CD14-positive monocyte (primary cell): ENCODE measurements at regions not wholly inside any gene's neighbourhood (a gene's known extent, or its start where the extent isn't known, plus 50 kb on each side); places are given as distances from the start of the nearest gene placed in this dataset.

Experiments
- DNase-seq, 3 donors: peaks; one replicate each; pipeline ENCODE4 v3.0.0-alpha.2; 2011 to 2022
- H2AFZ ChIP-seq: 2 replicates; pipeline ENCODE4 v1.6.0; 2012; ENCODE audit warnings: mild to moderate bottlenecking, low read depth, low read length, inconsistent platforms; ENCODE audit not compliant: insufficient read depth, poor library complexity, severe bottlenecking
- H3K27ac ChIP-seq, 2 donors: 1 replicate in 1 of 2; 2 replicates in 1 of 2; pipeline ENCODE4 v1.5.1; 2012 to 2013; ENCODE audit warnings: low read length in 2 of 2, control low read depth in 1 of 2, inconsistent platforms in 1 of 2, low read depth in 1 of 2, mild to moderate bottlenecking in 1 of 2
- H3K27me3 ChIP-seq, 2 donors: one replicate each; pipeline versions ENCODE4 v1.6.0 to v1.6.1; 2011 to 2013; ENCODE audit warnings: low read length in 2 of 2; ENCODE audit not compliant: control insufficient read depth in 2 of 2, insufficient read depth in 2 of 2
- H3K36me3 ChIP-seq, 2 donors: replicated peaks in 1 of 2; 1 replicate in 1 of 2; 2 replicates in 1 of 2; pipeline versions ENCODE4 v1.5.1 to v1.6.1; 2012 to 2013; ENCODE audit warnings: low read length in 2 of 2, control low read depth in 1 of 2, inconsistent platforms in 1 of 2, mild to moderate bottlenecking in 1 of 2; ENCODE audit not compliant: insufficient read depth in 2 of 2, control insufficient read depth in 1 of 2
- H3K4me1 ChIP-seq, 2 donors: 1 replicate in 1 of 2; 2 replicates in 1 of 2; pipeline versions ENCODE4 v1.5.1 to v1.6.1; 2012 to 2013; ENCODE audit warnings: low read length in 2 of 2, control low read depth in 1 of 2, inconsistent platforms in 1 of 2, mild to moderate bottlenecking in 1 of 2, moderate library complexity in 1 of 2; ENCODE audit not compliant: insufficient read depth in 2 of 2, control insufficient read depth in 1 of 2
- H3K4me2 ChIP-seq: replicated peaks from 2 replicates; pipeline ENCODE3; 2012; ENCODE audit warnings: low read length, moderate library complexity, mild to moderate bottlenecking; ENCODE audit not compliant: poor library complexity, severe bottlenecking; ENCODE audit errors: extremely low read depth
- H3K4me3 ChIP-seq, 3 experiments: fragments of 200-600 bp in 1 of 3; sonication (generic) in 1 of 3; replicated peaks in 1 of 3; 1 replicate in 2 of 3; 2 replicates in 1 of 3; pipeline ENCODE4 v1.5.1; 2011 to 2013; ENCODE audit warnings: low read length in 3 of 3, mild to moderate bottlenecking in 3 of 3, control low read depth in 2 of 3, low read depth in 2 of 3, inconsistent platforms in 1 of 3, moderate library complexity in 1 of 3
- H3K79me2 ChIP-seq: 2 replicates; pipeline ENCODE4 v1.6.0; 2012; ENCODE audit warnings: mild to moderate bottlenecking, control low read depth, inconsistent platforms, low read length, moderate library complexity; ENCODE audit not compliant: insufficient read depth
- H3K9ac ChIP-seq: 2 replicates; pipeline ENCODE4 v1.6.0; 2017; ENCODE audit warnings: low read length, mild to moderate bottlenecking; ENCODE audit not compliant: insufficient read depth, poor library complexity, severe bottlenecking
- H3K9me3 ChIP-seq, 2 donors: replicated peaks in 1 of 2; 1 replicate in 1 of 2; 2 replicates in 1 of 2; pipeline versions ENCODE4 v1.5.1 to v1.6.1; 2012 to 2013; ENCODE audit warnings: low read length in 2 of 2, control low read depth in 1 of 2; ENCODE audit not compliant: control insufficient read depth in 1 of 2, insufficient read depth in 1 of 2
- H4K20me1 ChIP-seq: 2 replicates; pipeline ENCODE4 v1.6.0; 2012; ENCODE audit warnings: mild to moderate bottlenecking, low read length, control low read depth, moderate library complexity; ENCODE audit not compliant: insufficient read depth
- H3K27ac Mint-ChIP-seq, 7 donors: one replicate each; pipeline ENCODE4 v1.8.0; 2020; ENCODE audit warnings: mild to moderate bottlenecking in 7 of 7, mixed read lengths in 7 of 7, moderate library complexity in 6 of 7, inconsistent platforms in 2 of 7
- H3K27me3 Mint-ChIP-seq, 3 donors: one replicate each; pipeline ENCODE4 v1.8.0; 2021 to 2022; ENCODE audit warnings: low read depth in 3 of 3, mild to moderate bottlenecking in 3 of 3, mixed read lengths in 3 of 3, moderate library complexity in 3 of 3, inconsistent platforms in 1 of 3
- H3K36me3 Mint-ChIP-seq, 2 donors: one replicate each; pipeline ENCODE4 v1.8.0; 2020; ENCODE audit warnings: mixed read lengths in 2 of 2, inconsistent platforms in 1 of 2, mild to moderate bottlenecking in 1 of 2
- H3K4me1 Mint-ChIP-seq: one replicate; pipeline ENCODE4 v1.8.0; 2020; ENCODE audit warnings: mild to moderate bottlenecking, mixed read lengths
- H3K4me3 Mint-ChIP-seq, 2 donors: one replicate each; pipeline ENCODE4 v1.8.0; 2020; ENCODE audit warnings: mild to moderate bottlenecking in 2 of 2, mixed read lengths in 2 of 2, moderate library complexity in 1 of 2
- H3K9me3 Mint-ChIP-seq, 7 donors: one replicate each; pipeline ENCODE4 v1.8.0; 2020 to 2022; ENCODE audit warnings: mixed read lengths in 7 of 7, mild to moderate bottlenecking in 6 of 7, moderate library complexity in 6 of 7, inconsistent platforms in 2 of 7
- WGBS: methylation state at CpG from one replicate; pipeline ENCODE4 v1.1.5; 2013; ENCODE audit warnings: missing lambda C conversion rate; ENCODE audit not compliant: insufficient coverage; 5-methylcytosine and 5-hydroxymethylcytosine counted together
- intact Hi-C, 2 donors: fragments of 100-400 bp; cut with micrococcal nuclease; formaldehyde crosslinking; loops; one replicate each; pipeline versions ENCODE4 v1.15.0 to v1.15.1; 2023
- TF ChIP-seq, protein P1 (sequence below): fragments of 200-600 bp; IDR thresholded peaks from one replicate; pipeline ENCODE4 v1.8.0; 2022; ENCODE audit warnings: antibody characterized with exemption, mild to moderate bottlenecking

DNA sequence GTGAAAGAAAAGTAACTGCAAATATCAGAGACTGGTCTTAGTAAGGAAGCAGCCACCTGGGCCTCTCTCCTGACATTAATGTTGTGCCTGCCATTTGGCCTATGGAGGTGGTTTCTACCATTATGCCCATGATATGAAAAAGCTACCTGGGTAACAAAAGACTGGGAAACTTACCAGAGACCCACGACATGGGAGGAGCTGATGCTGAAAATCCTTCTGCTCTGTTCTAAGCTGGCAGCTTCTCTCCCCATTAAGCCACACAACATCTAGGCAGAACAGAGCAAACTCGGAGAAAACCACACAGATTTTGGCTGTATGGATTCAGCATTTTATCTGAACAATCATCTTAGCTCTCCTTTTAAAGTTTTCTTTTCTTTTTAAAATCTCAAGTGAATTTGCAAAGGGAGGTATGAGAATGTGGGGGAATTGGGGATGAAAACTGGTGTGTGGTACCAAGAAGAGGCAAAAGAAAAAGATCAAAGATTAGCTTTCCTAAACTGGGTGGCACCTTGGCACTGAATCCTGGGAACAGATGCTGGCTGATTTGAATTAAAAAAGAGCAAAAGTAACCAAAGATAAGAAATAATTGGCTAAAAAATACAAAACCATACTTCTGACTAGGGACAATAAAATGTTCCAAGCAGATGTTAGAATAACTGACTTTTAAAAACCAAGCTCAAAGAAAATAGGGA is 128.6 kb upstream of the ANKRD1 start:
- WGBS, result 80% methylated on average over 1 of the region's 2 CpGs
- Histone ChIP-seq H3K79me2 (no peaks in the 10 kb centered on the region), H3K36me3 (no peaks in the 10 kb centered on the region), H3K9ac (no peak overlapping the region), H2AFZ (no peak overlapping the region), H3K4me2 (no peak overlapping the region), H4K20me1 (no peaks in the 10 kb centered on the region), H3K9me3 (no peaks in the 10 kb centered on the region), H3K4me3 (no peak overlapping the region), H3K27ac (no peak overlapping the region), H3K27me3 (no peaks in the 10 kb centered on the region), H3K4me1 (no peaks in the 10 kb centered on the region)
- H3K4me1 Mint-ChIP-seq, result no peaks in the 10 kb centered on the region
- DNase-seq, result no peak
- no peak overlapping the region for H3K4me3 Mint-ChIP-seq
- H3K27me3 Mint-ChIP-seq, result peaks cover 2 to 4% (median 2%) of the 10 kb centered on the region in 3 donors
- H3K9me3 Mint-ChIP-seq, result peaks cover 0 to 2% (median 0%) of the 10 kb centered on the region in 7 donors
- peak overlapping the region in 1 of 7 donors; percentile 26 for H3K27ac Mint-ChIP-seq
- intact Hi-C loops, result no loop called here
- TF ChIP-seq, protein P1, sequence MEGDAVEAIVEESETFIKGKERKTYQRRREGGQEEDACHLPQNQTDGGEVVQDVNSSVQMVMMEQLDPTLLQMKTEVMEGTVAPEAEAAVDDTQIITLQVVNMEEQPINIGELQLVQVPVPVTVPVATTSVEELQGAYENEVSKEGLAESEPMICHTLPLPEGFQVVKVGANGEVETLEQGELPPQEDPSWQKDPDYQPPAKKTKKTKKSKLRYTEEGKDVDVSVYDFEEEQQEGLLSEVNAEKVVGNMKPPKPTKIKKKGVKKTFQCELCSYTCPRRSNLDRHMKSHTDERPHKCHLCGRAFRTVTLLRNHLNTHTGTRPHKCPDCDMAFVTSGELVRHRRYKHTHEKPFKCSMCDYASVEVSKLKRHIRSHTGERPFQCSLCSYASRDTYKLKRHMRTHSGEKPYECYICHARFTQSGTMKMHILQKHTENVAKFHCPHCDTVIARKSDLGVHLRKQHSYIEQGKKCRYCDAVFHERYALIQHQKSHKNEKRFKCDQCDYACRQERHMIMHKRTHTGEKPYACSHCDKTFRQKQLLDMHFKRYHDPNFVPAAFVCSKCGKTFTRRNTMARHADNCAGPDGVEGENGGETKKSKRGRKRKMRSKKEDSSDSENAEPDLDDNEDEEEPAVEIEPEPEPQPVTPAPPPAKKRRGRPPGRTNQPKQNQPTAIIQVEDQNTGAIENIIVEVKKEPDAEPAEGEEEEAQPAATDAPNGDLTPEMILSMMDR, result no peak
- H3K36me3 Mint-ChIP-seq, result no peaks in the 10 kb centered on the region

DNA sequence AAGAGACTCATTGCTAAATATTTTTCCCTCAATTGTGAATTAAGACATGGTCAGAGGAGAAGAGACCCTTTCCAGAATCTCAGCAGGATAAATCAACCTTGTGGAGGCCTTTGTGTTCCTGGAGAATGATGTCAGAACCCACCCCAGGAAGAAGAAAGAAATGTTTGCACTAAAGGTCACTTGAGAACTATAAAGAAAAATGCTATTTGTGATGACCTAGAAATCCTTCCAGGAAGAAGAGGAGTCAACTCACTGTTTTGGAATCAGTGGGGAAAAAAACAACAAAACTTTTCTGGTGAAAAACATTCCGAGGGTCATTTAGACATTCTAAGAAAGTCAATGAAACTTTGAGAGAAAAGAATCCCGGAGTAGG is 129.1 kb upstream of the ANKRD1 start:
- Histone ChIP-seq H3K9me3 (no peaks in the 10 kb centered on the region), H2AFZ (no peak overlapping the region), H3K4me3 (no peak overlapping the region), H3K4me1 (no peaks in the 10 kb centered on the region), H3K27ac (no peak overlapping the region), H4K20me1 (no peaks in the 10 kb centered on the region), H3K9ac (no peak overlapping the region), H3K79me2 (no peaks in the 10 kb centered on the region), H3K36me3 (no peaks in the 10 kb centered on the region), H3K4me2 (no peak overlapping the region), H3K27me3 (no peaks in the 10 kb centered on the region)
- H3K4me3 Mint-ChIP-seq, result no peak overlapping the region
- peaks cover 0 to 2% (median 0%) of the 10 kb centered on the region in 7 donors for H3K9me3 Mint-ChIP-seq
- TF ChIP-seq, protein P1, result no peak
- intact Hi-C loops, result no loop called here
- H3K36me3 Mint-ChIP-seq, result no peaks in the 10 kb centered on the region
- H3K4me1 Mint-ChIP-seq, result no peaks in the 10 kb centered on the region
- 100% methylated on average over 1 of the region's 2 CpGs for WGBS
- peaks cover 2 to 4% (median 2%) of the 10 kb centered on the region in 3 donors for H3K27me3 Mint-ChIP-seq
- no peak for DNase-seq
- H3K27ac Mint-ChIP-seq, result no peak overlapping the region
